OCI-LY7 (cell line): ENCODE measurements at regions not wholly inside any gene's neighbourhood (a gene's known extent, or its start where the extent isn't known, plus 50 kb on each side); places are given as distances from the start of the nearest gene placed in this dataset.

Experiments
- BruUV-seq: library from RNA; stranded (reverse); fragments of 400-500 nt; replicated peaks from 2 replicates; lab custom pipeline; 2021; lab: Mats Ljungman, UMichigan
- CTCF ChIA-PET: fragments of 300-600 bp; sonication (Branson Sonifier 250); formaldehyde crosslinking; loops from one replicate; lab custom pipeline; 2022; ENCODE audit warnings: antibody characterized with exemption; ENCODE audit not compliant: unreplicated experiment; lab: Charles Lee
- POLR2A ChIA-PET: fragments of 300-600 bp; sonication (Branson Sonifier 250); formaldehyde crosslinking; loops from one replicate; lab custom pipeline; 2022; ENCODE audit warnings: antibody characterized with exemption; lab: Charles Lee
- DNase-seq: peaks from one replicate; pipeline ENCODE4 v3.0.0-alpha.2; 2015; ENCODE audit warnings: low spot score
- H2AFZ ChIP-seq: fragments of 200-600 bp; sonication (generic), shearing (Covaris generic); 2 replicates; pipeline ENCODE4 v1.6.1; 2014; ENCODE audit warnings: mild to moderate bottlenecking, antibody characterized with exemption, low read length, moderate library complexity
- H3K27ac ChIP-seq: fragments of 200-600 bp; sonication (generic); 2 replicates; pipeline ENCODE4 v1.5.1; 2014; ENCODE audit warnings: mixed run types, low read depth, mild to moderate bottlenecking, moderate library complexity, low read length, inconsistent platforms; ENCODE audit not compliant: poor library complexity, severe bottlenecking
- H3K36me3 ChIP-seq: fragments of 200-600 bp; sonication (generic); 2 replicates; pipeline ENCODE4 v1.6.1; 2014; ENCODE audit warnings: mild to moderate bottlenecking, antibody characterized with exemption, low read length, moderate library complexity, mixed read lengths; ENCODE audit not compliant: insufficient read depth
- H3K4me1 ChIP-seq: fragments of 200-600 bp; sonication (generic); 2 replicates; pipeline ENCODE4 v1.5.1; 2014; ENCODE audit warnings: mild to moderate bottlenecking, low read length; ENCODE audit not compliant: insufficient read depth, poor library complexity, severe bottlenecking
- H3K4me2 ChIP-seq: fragments of 200-600 bp; sonication (generic); 2 replicates; pipeline ENCODE4 v1.6.1; 2014; ENCODE audit warnings: mild to moderate bottlenecking, low read length
- H3K4me3 ChIP-seq: fragments of 200-600 bp; sonication (generic); 2 replicates; pipeline ENCODE4 v1.5.1; 2014; ENCODE audit warnings: mild to moderate bottlenecking, low read depth, low read length; ENCODE audit not compliant: poor library complexity, severe bottlenecking
- H3K79me2 ChIP-seq: fragments of 200-600 bp; sonication (generic); 2 replicates; pipeline ENCODE4 v1.6.1; 2016; ENCODE audit warnings: low read depth, mild to moderate bottlenecking, low read length, moderate library complexity, mixed read lengths; ENCODE audit not compliant: insufficient read depth
- H3K9me2 ChIP-seq: fragments of 200-600 bp; sonication (generic); 2 replicates; pipeline ENCODE4 v1.6.1; 2016; ENCODE audit warnings: mild to moderate bottlenecking, low read length, mixed read lengths; ENCODE audit not compliant: insufficient read depth
- H3K9me3 ChIP-seq: fragments of 200-600 bp; sonication (generic); 2 replicates; pipeline ENCODE4 v1.6.1; 2014; ENCODE audit warnings: mild to moderate bottlenecking, mixed run types, low read length, mixed read lengths
- H4K20me1 ChIP-seq: fragments of 200-600 bp; sonication (generic); 2 replicates; pipeline ENCODE4 v1.6.1; 2014; ENCODE audit warnings: mild to moderate bottlenecking, antibody characterized with exemption, low read length, moderate library complexity, mixed read lengths; ENCODE audit not compliant: insufficient read depth
- CTCF ChIP-seq: fragments of 200-600 bp; sonication (generic); conservative IDR thresholded peaks from 2 replicates; pipeline ENCODE4 v1.5.1; 2014; ENCODE audit warnings: mild to moderate bottlenecking, antibody characterized with exemption, low read length, moderate library complexity, mixed read lengths
- EZH2phosphoT487 ChIP-seq: fragments of 200-600 bp; sonication (generic); IDR thresholded peaks from 2 replicates; pipeline ENCODE4 v1.6.1; 2018; ENCODE audit warnings: low read depth, borderline replicate concordance, mild to moderate bottlenecking, mixed run types, antibody characterized with exemption, low read length, moderate library complexity, mixed read lengths
- intact Hi-C: fragments of 100-400 bp; cut with micrococcal nuclease; formaldehyde crosslinking; loops from one replicate; pipeline ENCODE4 v1.10.0; 2022; ENCODE audit not compliant: unreplicated experiment

GRCh38 chr4:134585972-134586371 is 384.4 kb upstream of the PABPC4L start:
- no peak overlapping the region for H3K4me2 ChIP-seq
- H3K36me3 ChIP-seq = no peaks in the 10 kb centered on the region
- TF ChIP-seq CTCF (no peak), EZH2phosphoT487 (no peak)
- POLR2A ChIA-PET = no interaction called here
- no peaks in the 10 kb centered on the region for H4K20me1 ChIP-seq
- CTCF ChIA-PET = no interaction called here
- H3K79me2 ChIP-seq = no peaks in the 10 kb centered on the region
- intact Hi-C loops = no loop called here
- H2AFZ ChIP-seq = no peak overlapping the region
- no peaks in the 10 kb centered on the region for H3K4me1 ChIP-seq
- H3K27ac ChIP-seq = no peak overlapping the region
- H3K9me2 ChIP-seq = no peaks in the 10 kb centered on the region
- no peaks in the 10 kb centered on the region for H3K9me3 ChIP-seq
- H3K4me3 ChIP-seq = no peak overlapping the region
- no TSS peak for BruUV-seq
- DNase-seq = no peak

GRCh38 chr4:134567461-134567860 is 365.9 kb upstream of the PABPC4L start:
- TF ChIP-seq EZH2phosphoT487 = no peak
- no peak for TF ChIP-seq CTCF
- no peak for DNase-seq
- Histone ChIP-seq H3K36me3 (no peaks in the 10 kb centered on the region), H3K4me1 (no peaks in the 10 kb centered on the region), H3K27ac (no peak overlapping the region), H3K4me2 (no peak overlapping the region), H2AFZ (no peak overlapping the region), H3K4me3 (no peak overlapping the region), H3K9me3 (no peaks in the 10 kb centered on the region), H3K9me2 (no peaks in the 10 kb centered on the region), H4K20me1 (no peaks in the 10 kb centered on the region), H3K79me2 (no peaks in the 10 kb centered on the region)
- ChIA-PET CTCF (no interaction called here), POLR2A (no interaction called here)
- intact Hi-C loops = no loop called here
- no TSS peak for BruUV-seq

- POLR2A ChIA-PET = no interaction called here
- no peaks in the 10 kb centered on the region for H3K79me2 ChIP-seq
- H3K9me3 ChIP-seq = no peaks in the 10 kb centered on the region
- intact Hi-C loops = no loop called here
- TF ChIP-seq CTCF (no peak), EZH2phosphoT487 (no peak)
- H2AFZ ChIP-seq = no peak overlapping the region
- H3K27ac ChIP-seq = no peak overlapping the region
- no peak for DNase-seq
- no peaks in the 10 kb centered on the region for H4K20me1 ChIP-seq
- H3K4me1 ChIP-seq = no peaks in the 10 kb centered on the region
- CTCF ChIA-PET = no interaction called here
- H3K4me3 ChIP-seq = no peak overlapping the region
- BruUV-seq = no TSS peak
- H3K4me2 ChIP-seq = no peak overlapping the region
- H3K9me2 ChIP-seq = no peaks in the 10 kb centered on the region
- no peaks in the 10 kb centered on the region for H3K36me3 ChIP-seq
These were observed 359.1 kb upstream of the PABPC4L start for GRCh38 chr4:134560728-134561127.
